Urothelium cell line (cell line): ENCODE measurements at regions not wholly inside any gene's neighbourhood (a gene's known extent, or its start where the extent isn't known, plus 50 kb on each side); places are given as distances from the start of the nearest gene placed in this dataset.

Experiments
- DNase-seq: peaks from one replicate; pipeline ENCODE4 v3.0.0; 2011; ENCODE audit warnings: low spot score, mixed read lengths
- FAIRE-seq: peaks from 2 replicates; lab custom pipeline; 2011; peaks lifted over from hg19 to GRCh38; lab: Jason Lieb, UNC

GRCh38 chr16:82419332-82419731 is 207.4 kb upstream of the CDH13 start:
- FAIRE-seq, result no peak
- DNase-seq, result no peak

DNA sequence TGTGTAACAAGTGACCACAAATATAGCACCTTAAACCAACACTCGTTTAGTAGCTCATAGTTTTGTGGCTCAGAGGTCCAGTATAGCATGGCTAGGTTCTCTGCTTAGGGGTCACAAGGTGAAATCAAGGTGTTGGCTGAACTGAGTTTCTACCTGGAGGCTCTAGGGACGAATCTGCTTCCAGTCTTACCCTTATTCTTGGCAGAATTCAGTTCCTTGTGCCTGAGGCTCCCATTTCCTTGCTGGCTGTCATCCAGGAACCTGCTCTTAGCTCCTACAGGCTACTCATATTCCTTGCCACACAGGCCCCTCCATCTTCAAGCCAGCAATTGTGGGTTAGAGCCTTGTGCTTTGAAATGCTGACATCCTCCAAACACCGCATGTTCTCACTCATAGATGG is 212.3 kb upstream of the CDH13 start:
- DNase-seq (no peak), FAIRE-seq (no peak)

GRCh38 chr16:82412770-82413169 is 214.0 kb upstream of the CDH13 start:
- DNase-seq (no peak), FAIRE-seq (peak; percentile 93)

- DNase-seq, result no peak
- no peak for FAIRE-seq
Measured at GRCh38 chr16:82405736-82406135, 221.0 kb upstream of the CDH13 start.

DNA sequence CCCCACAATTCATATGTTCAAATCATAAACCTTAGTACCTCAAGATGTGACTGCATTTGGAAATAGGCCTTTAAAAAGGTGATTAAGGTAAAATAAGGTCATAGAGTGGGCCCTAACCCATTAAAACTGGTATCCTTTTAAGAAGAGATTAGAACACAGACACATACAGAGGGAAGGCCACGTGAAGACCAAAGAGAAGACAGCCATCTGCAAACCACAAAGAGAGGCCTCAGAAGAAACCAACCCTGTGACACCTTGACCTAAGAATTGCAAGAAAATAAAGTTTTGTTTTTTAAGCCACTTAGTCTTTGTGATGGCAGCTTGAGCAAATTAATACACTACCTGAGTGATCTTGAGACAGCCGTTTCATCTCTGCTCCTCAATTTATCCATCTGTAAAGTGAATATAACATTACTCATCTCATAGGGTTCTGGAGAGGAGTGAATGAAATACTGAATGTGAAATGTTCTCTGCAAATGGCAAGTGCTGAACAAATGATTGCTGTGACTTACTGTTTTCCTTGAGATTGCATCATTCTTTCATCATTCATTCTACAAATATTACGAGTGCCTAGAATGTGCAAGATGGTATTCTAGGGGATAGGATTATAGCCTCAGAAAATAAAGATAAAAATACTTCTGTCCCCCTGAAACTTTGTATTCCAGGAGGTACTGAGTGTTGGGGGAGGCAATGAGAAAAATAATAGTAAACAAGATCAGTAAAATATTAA is 222.0 kb upstream of the CDH13 start:
- FAIRE-seq (no peak), DNase-seq (no peak)

DNA sequence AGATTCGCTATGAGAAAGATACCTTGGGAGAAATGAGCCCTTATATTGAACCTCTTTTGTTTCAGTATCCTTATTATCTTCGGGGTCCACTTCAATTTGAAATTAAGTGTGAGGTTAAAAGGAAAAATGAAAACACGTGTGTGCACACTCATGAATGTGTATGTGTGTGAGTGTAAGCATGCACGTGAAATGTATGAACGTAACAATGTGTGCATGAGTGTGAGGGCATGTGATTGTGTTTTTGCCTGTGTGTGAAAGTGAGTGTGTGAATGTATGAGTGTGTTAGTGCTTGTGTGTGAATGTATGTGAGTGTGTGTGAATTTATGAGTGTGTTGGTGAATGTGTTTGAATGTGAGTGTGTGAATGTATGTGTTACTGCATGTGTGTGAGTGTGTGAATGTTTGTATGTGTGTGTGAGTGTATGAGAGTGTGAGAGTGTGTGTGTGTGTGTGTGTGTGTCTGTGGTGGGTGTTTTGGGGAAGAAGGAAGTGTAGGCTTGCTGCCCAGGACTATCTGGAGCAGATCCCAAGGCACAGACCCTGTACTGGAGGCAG is 224.0 kb upstream of the CDH13 start:
- no peak for FAIRE-seq
- no peak for DNase-seq

DNA sequence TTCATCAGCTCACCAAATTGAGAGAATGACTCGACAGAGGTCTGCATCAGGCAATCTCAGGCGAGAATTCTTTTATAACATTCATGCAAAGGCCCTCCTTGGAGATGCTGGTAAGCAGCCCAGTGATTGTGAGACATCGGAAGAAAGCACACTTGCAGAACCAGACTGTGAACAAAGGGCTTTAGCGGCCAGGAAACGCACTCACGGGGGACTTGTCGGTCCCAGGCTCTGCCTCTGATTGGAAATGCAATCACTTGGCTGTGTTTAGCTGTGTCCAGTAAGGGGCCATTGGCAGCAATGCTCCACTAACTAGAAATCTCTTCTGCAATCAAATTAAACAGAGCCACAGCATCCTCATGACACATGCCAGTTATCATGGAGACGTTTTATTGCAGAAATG is 226.7 kb upstream of the CDH13 start:
- FAIRE-seq, result no peak
- no peak for DNase-seq

GRCh38 chr16:82396509-82396908 is 226.5 kb upstream of the MPHOSPH6 start:
- DNase-seq (no peak), FAIRE-seq (no peak)

DNA sequence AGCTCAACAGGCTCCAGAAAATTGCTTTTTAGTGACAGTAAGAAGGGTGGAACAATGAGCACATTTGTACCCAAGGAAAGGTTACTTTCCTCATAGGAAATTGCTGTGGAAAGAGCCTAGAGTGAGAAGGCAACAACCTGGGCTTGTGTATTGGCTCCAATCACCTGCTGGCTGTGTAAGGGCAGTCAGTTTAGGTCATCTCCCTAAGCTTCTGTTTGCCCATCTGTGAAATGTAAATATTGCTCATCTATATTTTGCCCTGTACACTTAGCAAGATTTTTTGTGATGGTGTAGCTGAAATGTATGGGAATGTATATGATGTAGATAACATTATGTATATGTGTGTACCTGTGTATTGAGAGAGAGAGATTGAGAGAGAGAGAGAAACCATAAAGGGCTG is 225.2 kb upstream of the MPHOSPH6 start:
- DNase-seq (no peak), FAIRE-seq (no peak)

- no peak for FAIRE-seq
- DNase-seq, result no peak
Measured at GRCh38 chr16:82391690-82392089, 221.7 kb upstream of the MPHOSPH6 start.

- no peak for DNase-seq
- FAIRE-seq, result no peak
Measured at GRCh38 chr16:82389956-82390650, 220.1 kb upstream of the MPHOSPH6 start.

- FAIRE-seq, result no peak
Measured at GRCh38 chr16:82386761-82387160, 216.7 kb upstream of the MPHOSPH6 start.

GRCh38 chr16:82384949-82385348 is 214.9 kb upstream of the MPHOSPH6 start:
- no peak for FAIRE-seq

More at GRCh38 chr16:82386761-82387160, 216.7 kb upstream of the MPHOSPH6 start:
- DNase-seq, result no peak

DNA sequence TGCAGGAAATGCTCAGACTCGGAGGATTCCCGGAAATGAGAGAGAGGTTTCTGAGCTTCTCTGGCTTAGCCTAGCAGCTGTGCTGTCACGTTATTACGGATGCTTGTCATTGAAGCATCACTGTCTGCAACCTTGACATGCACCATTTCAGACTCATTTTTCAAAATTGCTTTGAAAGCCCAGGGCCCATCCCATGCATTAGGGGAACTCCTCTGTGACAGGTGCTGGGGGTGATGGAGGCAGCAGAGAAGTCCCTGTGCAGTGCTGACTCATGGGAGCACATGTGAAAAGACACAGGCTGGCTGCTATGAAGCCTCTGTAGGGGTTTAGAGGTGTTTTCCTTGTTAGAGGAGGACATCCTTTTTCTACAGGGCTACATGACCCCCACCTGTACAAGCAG is 214.0 kb upstream of the MPHOSPH6 start:
- DNase-seq (no peak), FAIRE-seq (no peak)

More at GRCh38 chr16:82384949-82385348, 214.9 kb upstream of the MPHOSPH6 start:
- DNase-seq, result no peak

- DNase-seq, result no peak
- FAIRE-seq, result no peak
Measured at GRCh38 chr16:82382521-82382920, 212.5 kb upstream of the MPHOSPH6 start.

DNA sequence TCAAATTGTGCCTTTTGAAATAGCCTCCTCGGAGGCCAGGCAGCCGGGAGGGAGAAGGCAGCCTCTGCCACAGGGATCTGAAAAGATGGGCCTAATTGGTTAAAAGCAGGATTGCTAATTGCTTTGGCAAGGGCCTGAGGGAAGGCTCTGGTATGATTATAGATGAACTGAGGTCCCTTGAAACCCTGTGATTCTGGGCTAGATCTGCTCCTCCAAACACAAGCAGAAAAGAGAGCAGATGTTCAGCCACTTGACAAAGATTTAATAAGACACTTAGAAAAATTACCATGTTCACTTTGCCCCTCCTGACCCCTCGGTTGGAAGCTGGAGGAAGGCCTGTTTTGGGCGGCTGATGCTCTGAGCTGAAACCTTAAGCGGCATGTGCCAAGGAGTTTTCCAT is 209.5 kb upstream of the MPHOSPH6 start:
- FAIRE-seq, result no peak

DNA sequence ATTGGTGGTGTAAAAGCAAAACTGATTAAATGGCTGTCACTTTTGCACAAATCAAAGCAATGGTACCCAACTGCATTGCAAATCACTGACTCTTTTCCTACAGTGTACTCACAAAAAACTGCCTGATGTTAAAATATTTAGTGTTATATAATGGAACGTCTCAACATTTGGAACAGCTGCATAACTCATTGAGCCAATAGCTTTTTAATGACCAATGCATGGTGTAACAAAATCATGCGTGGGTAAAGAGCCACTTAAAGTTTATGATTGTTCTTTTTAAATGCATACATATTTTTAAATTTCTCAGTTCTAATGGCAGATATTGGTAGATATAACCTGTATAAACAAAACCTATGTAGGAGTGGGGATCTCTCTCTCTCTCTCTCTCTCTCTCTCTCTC is 204.0 kb upstream of the MPHOSPH6 start:
- no peak for FAIRE-seq
- no peak for DNase-seq

More for the DNA sequence above, 209.5 kb upstream of the MPHOSPH6 start:
- no peak for DNase-seq

DNA sequence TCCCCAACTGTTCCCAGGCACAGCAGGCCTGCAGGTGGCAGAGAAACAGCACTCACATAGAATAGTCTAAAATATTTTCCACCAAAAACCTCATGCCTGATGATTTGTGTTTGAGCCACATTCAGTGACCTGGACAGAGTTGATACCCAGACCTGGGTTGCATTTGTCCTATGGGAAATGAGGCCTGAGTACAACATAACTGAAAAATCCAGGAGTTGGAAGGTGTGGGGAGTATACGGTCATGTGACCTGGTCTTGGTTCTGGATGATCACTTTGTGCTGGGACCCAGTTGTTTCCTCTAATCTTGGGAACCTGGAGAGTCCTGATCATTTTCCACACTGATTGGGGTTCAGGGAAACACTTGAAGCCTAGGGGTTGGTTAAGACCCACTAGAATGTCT is 200.3 kb upstream of the MPHOSPH6 start:
- DNase-seq (no peak), FAIRE-seq (no peak)

GRCh38 chr16:82368041-82368440 is 198.0 kb upstream of the MPHOSPH6 start:
- peak; percentile 35 for DNase-seq
- peak; percentile 20 for FAIRE-seq

DNA sequence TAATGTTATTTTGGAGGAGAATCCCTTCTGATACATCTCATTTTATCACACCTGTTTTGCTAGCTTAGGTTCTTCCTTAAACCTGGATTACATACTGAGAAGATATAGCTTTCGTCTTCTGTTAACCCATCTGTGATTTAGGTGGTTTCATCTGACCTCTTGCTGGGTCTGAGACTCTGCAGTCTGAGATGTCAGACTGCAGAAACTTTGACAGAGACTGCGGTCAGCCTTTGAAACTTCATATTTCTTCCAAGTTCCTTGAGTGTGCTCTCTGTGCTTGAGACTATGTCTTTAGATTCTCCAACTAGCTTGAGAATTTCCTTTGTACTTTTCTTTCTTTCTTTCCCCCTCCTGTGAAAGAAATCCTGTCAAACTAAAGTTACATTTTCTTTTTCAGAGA is 196.4 kb upstream of the MPHOSPH6 start:
- DNase-seq, result no peak
- FAIRE-seq, result no peak

DNA sequence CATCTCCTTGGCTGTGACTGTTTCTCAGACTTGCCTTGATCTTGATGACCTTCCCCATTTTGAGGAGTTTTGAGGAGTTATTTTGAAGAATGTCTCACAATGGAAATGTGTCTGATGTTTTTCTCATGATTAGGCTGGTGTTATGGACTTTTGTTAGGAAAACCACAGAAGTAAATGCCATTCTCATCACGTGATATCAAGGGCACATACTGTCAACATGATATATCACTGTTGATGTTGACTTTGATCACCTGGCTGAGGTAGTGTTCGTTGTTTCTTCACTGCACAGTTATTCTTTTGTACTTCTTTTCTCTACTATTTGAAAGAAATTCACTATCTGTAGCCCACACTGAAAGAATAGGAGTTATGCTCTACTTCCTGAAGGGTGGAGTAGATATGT is 194.7 kb upstream of the MPHOSPH6 start:
- DNase-seq (no peak), FAIRE-seq (no peak)
